Left cardiac atrium (tissue), 4 donors: ENCODE measurements at regions not wholly inside any gene's neighbourhood (a gene's known extent, or its start where the extent isn't known, plus 50 kb on each side); places are given as distances from the start of the nearest gene placed in this dataset.
A peak's percentile ranks its signal among the peaks of the same experiment; 100 is the strongest.

ENCODE experiments used
- ATAC-seq, 2 donors: fragments of 200-7000 bp; cut with Tn5 transposase; one replicate each; pipeline ENCODE4 v1.9.1; 2020; ENCODE audit warnings: mild to moderate bottlenecking in 2 of 2, moderate library complexity in 2 of 2
- DNase-seq: peaks from one replicate; pipeline ENCODE4 v3.0.0-alpha.2; 2020
- intact Hi-C, 2 donors: fragments of 100-400 bp; cut with DNase I; formaldehyde crosslinking; loops; one replicate each; pipeline versions ENCODE4 v1.14.1 to v1.15.1; 2022 to 2023
- donor health status: DM: no; HTN: yes; CAD: no.
- donor health status: DM: no; HTN: yes; CAD: no; lungs with severe emphysema.
- donor health status: DM: yes; HTN: yes; CAD: no.
- donor health status: Dilated cardiomyopathy.

GRCh38 chr6:53419026-53419425 is 70.3 kb upstream of the ELOVL5 start:
- intact Hi-C loops: no loop called here
- DNase-seq (no peak), ATAC-seq (no peak)

- intact Hi-C loops: no loop called here
- peak in 1 of 2 donors; percentile 68 for ATAC-seq
- no peak for DNase-seq
These were observed 69.5 kb upstream of the ELOVL5 start for GRCh38 chr6:53418288-53418687.

- intact Hi-C loops: no loop called here
- DNase-seq (no peak), ATAC-seq (no peak)
These were observed 68.4 kb upstream of the ELOVL5 start for GRCh38 chr6:53417141-53417540.

GRCh38 chr6:53413326-53413725 is 64.6 kb upstream of the ELOVL5 start:
- intact Hi-C loops: loop anchor here in 1 of 2 donors (5.0 kb wide), 1 partner anchor 241 kb away; no protein-coding TSS in a partner anchor
- no peak for ATAC-seq
- DNase-seq: no peak

GRCh38 chr6:53412751-53413150 is 64.0 kb upstream of the ELOVL5 start:
- ATAC-seq: peak in 1 of 2 donors; percentile 66
- no peak for DNase-seq
- intact Hi-C loops: loop anchor here in 1 of 2 donors (5.0 kb wide), 1 partner anchor 240 kb away; no protein-coding TSS in a partner anchor

- intact Hi-C loops: loop anchor here in 1 of 2 donors (5.0 kb wide), 1 partner anchor 240 kb away; no protein-coding TSS in a partner anchor
- peak in 1 of 2 donors; percentile 12 for ATAC-seq
- no peak for DNase-seq
These were observed 63.4 kb upstream of the ELOVL5 start for GRCh38 chr6:53412021-53412715.

GRCh38 chr6:53411451-53411850 is 62.7 kb upstream of the ELOVL5 start:
- peak in 1 of 2 donors; percentile 36 for ATAC-seq
- intact Hi-C loops: loop anchor here (2.0 to 5.0 kb wide), 2 partner anchors 239 to 241 kb away; no protein-coding TSS in a partner anchor

GRCh38 chr6:53410508-53411258 is 61.9 kb upstream of the ELOVL5 start:
- DNase-seq: peak; percentile 62
- intact Hi-C loops: loop anchor here (2.0 to 5.0 kb wide), 2 partner anchors 238 to 240 kb away; no protein-coding TSS in a partner anchor
- peak; percentile 84 to 90 for ATAC-seq

More at GRCh38 chr6:53411451-53411850, 62.7 kb upstream of the ELOVL5 start:
- no peak for DNase-seq

GRCh38 chr6:53408826-53409225 is 60.1 kb upstream of the ELOVL5 start:
- ATAC-seq (no peak), DNase-seq (no peak)
- intact Hi-C loops: no loop called here

GRCh38 chr6:53399027-53399344 is 50.2 kb upstream of the ELOVL5 start:
- DNase-seq (no peak), ATAC-seq (no peak)
- intact Hi-C loops: no loop called here

GRCh38 chr6:53398247-53399026 is 49.7 kb upstream of the ELOVL5 start:
- ATAC-seq: no peak
- no peak for DNase-seq
- intact Hi-C loops: no loop called here
